Upper lobe of left lung (tissue), 6 donors: ENCODE measurements at regions not wholly inside any gene's neighbourhood (a gene's known extent, or its start where the extent isn't known, plus 50 kb on each side); places are given as distances from the start of the nearest gene placed in this dataset.

ENCODE experiments used
- ATAC-seq, 2 donors: fragments of 200-7000 bp; cut with Tn5 transposase; one replicate each; pipeline ENCODE4 v1.9.1; 2022; ENCODE audit warnings: mild to moderate bottlenecking in 2 of 2, moderate library complexity in 2 of 2; ENCODE audit not compliant: low FRiP score in 2 of 2
- DNase-seq, 2 donors: peaks; one replicate each; pipeline ENCODE4 v3.0.0-alpha.2; 2019 to 2020
- H3K27ac ChIP-seq, 4 donors: fragments of 200-600 bp; sonication (generic); one replicate each; pipeline ENCODE4 v1.5.1; 2016 to 2019
- H3K27me3 ChIP-seq, 4 donors: fragments of 200-600 bp; sonication (generic); one replicate each; pipeline ENCODE4 v1.5.1; 2017 to 2019
- H3K36me3 ChIP-seq, 4 donors: fragments of 200-600 bp; sonication (generic); one replicate each; pipeline ENCODE4 v1.5.1; 2016 to 2019
- H3K4me1 ChIP-seq, 4 donors: fragments of 200-600 bp; sonication (generic); one replicate each; pipeline ENCODE4 v1.5.1; 2018 to 2019
- H3K4me3 ChIP-seq, 4 donors: fragments of 200-600 bp; sonication (generic); one replicate each; pipeline ENCODE4 v1.5.1; 2017 to 2019; ENCODE audit warnings: mild to moderate bottlenecking in 2 of 4, moderate library complexity in 1 of 4
- H3K9me3 ChIP-seq, 4 donors: fragments of 200-600 bp; sonication (generic); one replicate each; pipeline ENCODE4 v1.5.1; 2018 to 2019
- CTCF ChIP-seq, 6 experiments: fragments of 450-650 bp in 4 of 6; fragments of 200-600 bp in 2 of 6; sonication (generic) in 2 of 6; IDR thresholded peaks; one replicate each; pipeline ENCODE4 v1.5.1; 2016 to 2019; ENCODE audit warnings: antibody characterized with exemption in 6 of 6
- EP300 ChIP-seq, 4 donors: sonication (generic); formaldehyde crosslinking; IDR thresholded peaks; one replicate each; pipeline ENCODE4 v1.5.1; 2017; ENCODE audit warnings: antibody characterized with exemption in 4 of 4, control low read depth in 2 of 4
- POLR2A ChIP-seq, 4 donors: fragments of 450-650 bp; IDR thresholded peaks; one replicate each; pipeline ENCODE4 v1.5.1; 2016 to 2017; ENCODE audit warnings: antibody characterized with exemption in 4 of 4, mild to moderate bottlenecking in 2 of 4
- POLR2AphosphoS5 ChIP-seq, 2 donors: sonication (generic); formaldehyde crosslinking; IDR thresholded peaks; one replicate each; pipeline ENCODE4 v1.5.1; 2017; ENCODE audit warnings: antibody characterized with exemption in 2 of 2
- WGBS, 2 donors: methylation state at CpG; one replicate each; pipeline ENCODE4 v1.1.5; 2017 to 2018; 5-methylcytosine and 5-hydroxymethylcytosine counted together
- donor health status: DM: no; HTN: no; CAD: no; lungs with moderate emphysema.
- donor health status: DM: no; HTN: yes; CAD: no; lungs with severe emphysema.

GRCh38 chr14:45664668-45665356, 411.8 kb upstream of the MIS18BP1 start:
- Histone ChIP-seq H3K9me3 (peaks cover 0 to 4% (median 0%) of the 10 kb centered on the region in 4 donors), H3K36me3 (no peaks in the 10 kb centered on the region), H3K4me1 (no peaks in the 10 kb centered on the region), H3K27me3 (no peaks in the 10 kb centered on the region), H3K4me3 (no peak overlapping the region), H3K27ac (no peak overlapping the region)
- WGBS, 2 donors = 79 to 84% methylated on average over 7 of the region's 7 CpGs
- TF ChIP-seq POLR2AphosphoS5 (IDR thresholded peaks at IDR 0.05) (no peak), CTCF (IDR thresholded peaks at IDR 0.05) (no peak), POLR2A (IDR thresholded peaks at IDR 0.05) (no peak), EP300 (IDR thresholded peaks at IDR 0.05) (no peak)
- DNase-seq (no peak), ATAC-seq (no peak)

- H3K4me3 ChIP-seq = no peak overlapping the region
- no peak for TF ChIP-seq CTCF (IDR thresholded peaks at IDR 0.05)
- TF ChIP-seq POLR2AphosphoS5 (IDR thresholded peaks at IDR 0.05) = no peak
- no peak for TF ChIP-seq POLR2A (IDR thresholded peaks at IDR 0.05)
- no peak for TF ChIP-seq EP300 (IDR thresholded peaks at IDR 0.05)
- DNase-seq = no peak
- H3K27ac ChIP-seq = no peak overlapping the region
- WGBS, 2 donors = 56 to 59% methylated on average over 4 of the region's 4 CpGs
- no peaks in the 10 kb centered on the region for H3K27me3 ChIP-seq
- no peaks in the 10 kb centered on the region for H3K4me1 ChIP-seq
- H3K36me3 ChIP-seq = no peaks in the 10 kb centered on the region
- no peak for ATAC-seq
- no peaks in the 10 kb centered on the region for H3K9me3 ChIP-seq
These were observed 405.9 kb upstream of the MIS18BP1 start for GRCh38 chr14:45658917-45659299.

GRCh38 chr14:45658226-45658916, 405.4 kb upstream of the MIS18BP1 start:
- Histone ChIP-seq H3K36me3 (no peaks in the 10 kb centered on the region), H3K27ac (no peak overlapping the region), H3K27me3 (no peaks in the 10 kb centered on the region), H3K4me3 (no peak overlapping the region), H3K4me1 (no peaks in the 10 kb centered on the region), H3K9me3 (no peaks in the 10 kb centered on the region)
- WGBS, 2 donors = 76 to 79% methylated on average over 3 of the region's 3 CpGs
- ATAC-seq (no peak), DNase-seq (no peak)
- TF ChIP-seq POLR2AphosphoS5 (IDR thresholded peaks at IDR 0.05) (no peak), POLR2A (IDR thresholded peaks at IDR 0.05) (no peak), EP300 (IDR thresholded peaks at IDR 0.05) (no peak), CTCF (IDR thresholded peaks at IDR 0.05) (no peak)

- Histone ChIP-seq H3K36me3 (no peaks in the 10 kb centered on the region), H3K27me3 (no peaks in the 10 kb centered on the region), H3K4me1 (no peaks in the 10 kb centered on the region), H3K27ac (no peak overlapping the region), H3K4me3 (no peak overlapping the region), H3K9me3 (no peaks in the 10 kb centered on the region)
- ATAC-seq (no peak), DNase-seq (no peak)
- TF ChIP-seq POLR2AphosphoS5 (IDR thresholded peaks at IDR 0.05) (no peak), EP300 (IDR thresholded peaks at IDR 0.05) (no peak), CTCF (IDR thresholded peaks at IDR 0.05) (no peak), POLR2A (IDR thresholded peaks at IDR 0.05) (no peak)
- 62 to 73% methylated on average over 2 of the region's 2 CpGs for WGBS, 2 donors
These were observed 398.9 kb upstream of the MIS18BP1 start for GRCh38 chr14:45651890-45652289.
